IMR-90 (cell line): ENCODE measurements at regions not wholly inside any gene's neighbourhood (a gene's known extent, or its start where the extent isn't known, plus 50 kb on each side); places are given as distances from the start of the nearest gene placed in this dataset.
"Not testable (repeated sequence)": the region's sequence is repeated elsewhere in the genome, so short reads cannot be mapped to it uniquely, and the experiment has no call there.

Experiments used
- ATAC-seq: fragments of 200-7000 bp; cut with Tn5 transposase; 2 replicates; pipeline ENCODE4 v1.9.1; 2020; ENCODE audit warnings: low read depth, mild to moderate bottlenecking, moderate library complexity
- BruUV-seq: library from RNA; stranded (reverse); fragments of 400-500 nt; replicated peaks from 2 replicates; lab custom pipeline; 2021; lab: Mats Ljungman, UMichigan
- CTCF ChIA-PET: fragments of 300-600 bp; formaldehyde crosslinking; extraction: SDS; loops from one replicate; lab custom pipeline; 2021; ENCODE audit warnings: antibody characterized with exemption; lab: Yijun Ruan, JAX
- POLR2A ChIA-PET: fragments of 300-600 bp; sonication (Branson Sonifier 250); formaldehyde crosslinking; loops from one replicate; lab custom pipeline; 2022; ENCODE audit warnings: antibody characterized with exemption; ENCODE audit not compliant: unreplicated experiment; lab: Charles Lee
- DNase-seq: peaks from one replicate; pipeline ENCODE4 v3.0.0; 2013
- H2AFZ ChIP-seq: replicated peaks from 2 replicates; pipeline ENCODE3; 2013; ENCODE audit warnings: low read length, mild to moderate bottlenecking; ENCODE audit not compliant: poor library complexity
- H2AK5ac ChIP-seq: 2 replicates; pipeline ENCODE4 v1.6.1; 2013; ENCODE audit warnings: low read depth, low read length, inconsistent platforms
- H2AK9ac ChIP-seq: replicated peaks from 2 replicates; pipeline ENCODE3; 2013; ENCODE audit warnings: mild to moderate bottlenecking, low read depth, low read length, moderate library complexity; ENCODE audit not compliant: poor library complexity
- H2BK120ac ChIP-seq: 2 replicates; pipeline ENCODE4 v1.6.1; 2013; ENCODE audit warnings: low read depth, low read length, inconsistent platforms
- H2BK15ac ChIP-seq: 3 replicates; pipeline ENCODE4 v1.6.1; 2013; ENCODE audit warnings: low read depth, low read length, inconsistent platforms
- H2BK20ac ChIP-seq: 2 replicates; pipeline ENCODE4 v1.6.1; 2013; ENCODE audit warnings: low read depth, mild to moderate bottlenecking, inconsistent platforms, low read length, moderate library complexity
- H2BK5ac ChIP-seq: 2 replicates; pipeline ENCODE4 v1.6.1; 2013; ENCODE audit warnings: mild to moderate bottlenecking, low read depth, low read length, inconsistent platforms; ENCODE audit not compliant: poor library complexity, severe bottlenecking
- H3K14ac ChIP-seq: replicated peaks from 2 replicates; pipeline ENCODE4 v1.6.1; 2013; ENCODE audit warnings: low read depth, low read length, inconsistent platforms
- H3K18ac ChIP-seq: 2 replicates; pipeline ENCODE4 v1.6.1; 2013; ENCODE audit warnings: low read depth, low read length, control low read depth
- H3K23ac ChIP-seq: 2 replicates; pipeline ENCODE4 v1.6.1; 2013; ENCODE audit warnings: low read depth, low read length, inconsistent platforms
- H3K27ac ChIP-seq: 2 replicates; pipeline ENCODE4 v1.5.1; 2013; ENCODE audit warnings: mild to moderate bottlenecking, control low read depth, low read length; ENCODE audit not compliant: insufficient read depth
- H3K27me3 ChIP-seq: 2 replicates; pipeline ENCODE4 v1.6.1; 2013; ENCODE audit warnings: low read length; ENCODE audit not compliant: control insufficient read depth, insufficient read depth
- H3K36me3 ChIP-seq: 2 replicates; pipeline ENCODE4 v1.6.1; 2013; ENCODE audit warnings: low read length, mixed read lengths; ENCODE audit not compliant: control insufficient read depth, insufficient read depth
- H3K4ac ChIP-seq: 2 replicates; pipeline ENCODE4 v1.6.1; 2013; ENCODE audit warnings: low read depth, low read length, inconsistent platforms
- H3K4me1 ChIP-seq: 2 replicates; pipeline ENCODE4 v1.6.1; 2013; ENCODE audit warnings: low read length, mixed read lengths; ENCODE audit not compliant: control insufficient read depth, insufficient read depth
- H3K4me2 ChIP-seq: 2 replicates; pipeline ENCODE4 v1.6.1; 2013; ENCODE audit warnings: low read depth, mild to moderate bottlenecking, control low read depth, low read length, moderate library complexity
- H3K4me3 ChIP-seq: 2 replicates; pipeline ENCODE4 v1.5.1; 2013; ENCODE audit warnings: low read depth, mild to moderate bottlenecking, control low read depth, low read length, moderate library complexity; ENCODE audit not compliant: insufficient read depth
- H3K56ac ChIP-seq: 2 replicates; pipeline ENCODE4 v1.6.1; 2013; ENCODE audit warnings: low read length, inconsistent platforms; ENCODE audit not compliant: insufficient read depth; ENCODE audit errors: extremely low read depth
- H3K79me1 ChIP-seq, 2 experiments: 2 replicates each; pipeline ENCODE4 v1.6.1; 2013; ENCODE audit warnings: low read length in 2 of 2, inconsistent platforms in 1 of 2, low read depth in 1 of 2
- H3K9ac ChIP-seq: 2 replicates; pipeline ENCODE4 v1.6.1; 2013; ENCODE audit warnings: low read depth, low read length, control low read depth
- H3K9me1 ChIP-seq: 2 replicates; pipeline ENCODE4 v1.6.1; 2013; ENCODE audit warnings: low read length, inconsistent platforms; ENCODE audit not compliant: insufficient read depth
- H3K9me3 ChIP-seq: 2 replicates; pipeline ENCODE4 v1.6.1; 2013; ENCODE audit warnings: low read length; ENCODE audit not compliant: control insufficient read depth, insufficient read depth
- H4K20me1 ChIP-seq: 2 replicates; pipeline ENCODE4 v1.6.1; 2013; ENCODE audit warnings: low read length, inconsistent platforms; ENCODE audit not compliant: insufficient read depth
- H4K5ac ChIP-seq: 2 replicates; pipeline ENCODE4 v1.6.1; 2013; ENCODE audit warnings: mild to moderate bottlenecking, low read depth, low read length, control low read depth
- H4K8ac ChIP-seq, 2 experiments: 2 replicates each; pipeline ENCODE4 v1.6.1; 2013; ENCODE audit warnings: low read depth in 2 of 2, low read length in 2 of 2, control low read depth in 1 of 2, inconsistent platforms in 1 of 2
- H4K91ac ChIP-seq: 2 replicates; pipeline ENCODE4 v1.6.1; 2013; ENCODE audit warnings: low read depth, low read length, inconsistent platforms; ENCODE audit not compliant: insufficient read depth
- WGBS, 2 experiments: methylation state at CpG; one replicate each; pipeline versions ENCODE4 v1.1.5 to v1.1.7; 2013; ENCODE audit warnings: missing lambda C conversion rate in 2 of 2; ENCODE audit not compliant: insufficient read length in 1 of 2; ENCODE audit errors: extremely low coverage in 2 of 2; 5-methylcytosine and 5-hydroxymethylcytosine counted together
- dilution Hi-C: fragments of 300-500 bp; cut with HindIII; formaldehyde crosslinking; loops from one replicate; pipeline ENCODE4 v1.14.3; 2018; ENCODE audit warnings: low sequenced_read_pairs; ENCODE audit not compliant: unreplicated experiment
- in situ Hi-C: fragments of 300-500 bp; cut with MboI; formaldehyde crosslinking; loops from 3 replicates; pipeline ENCODE4 v1.14.3; 2019; ENCODE audit warnings: low sequenced_read_pairs, inconsistent platforms, mixed read lengths
- intact Hi-C: fragments of 100-400 bp; cut with micrococcal nuclease; formaldehyde crosslinking; loops from 2 replicates; pipeline ENCODE4 v1.10.0; 2022

- H3K27ac ChIP-seq, H3K9me1 ChIP-seq, H2AK5ac ChIP-seq, H3K4me2 ChIP-seq, DNase-seq, H3K9me3 ChIP-seq, H3K9ac ChIP-seq, POLR2A ChIA-PET, H3K79me1 ChIP-seq, in situ Hi-C loops, H4K20me1 ChIP-seq, H2BK120ac ChIP-seq, H3K36me3 ChIP-seq, H3K23ac ChIP-seq, H2AFZ ChIP-seq, H2AK9ac ChIP-seq, H2BK5ac ChIP-seq, H2BK15ac ChIP-seq, H3K4me1 ChIP-seq, H3K18ac ChIP-seq, H3K27me3 ChIP-seq, intact Hi-C loops, H4K91ac ChIP-seq, H3K14ac ChIP-seq, BruUV-seq, H2BK20ac ChIP-seq, dilution Hi-C loops, H3K56ac ChIP-seq, H3K4ac ChIP-seq, H4K8ac ChIP-seq, CTCF ChIA-PET, H3K4me3 ChIP-seq, H4K5ac ChIP-seq, ATAC-seq: not testable (repeated sequence)
- 76% methylated on average over 4 of the region's 12 CpGs; no CpG with 5 or more reads in 1 of the 2 experiments for WGBS, 2 experiments
Observed at GRCh38 chr20:26133794-26134193, 437.1 kb upstream of the ZNF337 start.

- H4K91ac ChIP-seq, BruUV-seq, ATAC-seq, dilution Hi-C loops, H3K18ac ChIP-seq, POLR2A ChIA-PET, H3K56ac ChIP-seq, H2AK5ac ChIP-seq, H3K4ac ChIP-seq, H3K27me3 ChIP-seq, H2BK15ac ChIP-seq, in situ Hi-C loops, H2BK5ac ChIP-seq, H2BK20ac ChIP-seq, H3K9ac ChIP-seq, H4K20me1 ChIP-seq, H3K36me3 ChIP-seq, H3K14ac ChIP-seq, H3K9me3 ChIP-seq, H2AFZ ChIP-seq, H4K8ac ChIP-seq, H2AK9ac ChIP-seq, intact Hi-C loops, H3K4me2 ChIP-seq, H3K79me1 ChIP-seq, H4K5ac ChIP-seq, H3K4me3 ChIP-seq, H3K9me1 ChIP-seq, H3K4me1 ChIP-seq, DNase-seq, H3K23ac ChIP-seq, H2BK120ac ChIP-seq, CTCF ChIA-PET, H3K27ac ChIP-seq: not testable (repeated sequence)
- 40% methylated on average over 1 of the region's 2 CpGs; no CpG with 5 or more reads in 1 of the 2 experiments for WGBS, 2 experiments
Observed at GRCh38 chr20:26120920-26121319, 424.3 kb upstream of the ZNF337 start.
